ENCODE measurements at regions not wholly inside any gene's neighbourhood (a gene's known extent, or its start where the extent isn't known, plus 50 kb on each side); places are given as distances from the start of the nearest gene placed in this dataset.

DNA sequence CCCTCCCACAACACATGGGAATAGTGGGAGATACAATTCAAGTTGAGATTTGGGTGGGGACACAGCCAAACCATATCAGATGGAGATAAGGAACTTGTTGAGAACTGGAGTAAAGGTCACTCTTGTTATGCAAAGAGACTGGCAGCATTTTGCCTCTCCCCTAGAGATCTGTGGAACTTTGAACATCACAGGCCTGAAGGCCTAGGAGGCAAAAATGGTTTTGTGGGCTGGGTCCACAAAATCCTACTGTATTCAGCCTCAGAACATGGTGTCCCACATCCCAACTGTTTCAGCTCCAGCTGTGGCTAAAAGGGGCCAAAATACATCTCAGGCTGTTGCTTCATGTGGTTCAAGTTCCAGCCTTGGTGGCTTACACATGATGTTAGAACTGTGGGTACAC lies 1247.8 kb upstream of the IGFBP7 start:
- TF ChIP-seq CTCF (conservative IDR thresholded peaks at IDR 0.05; ENCODE audit: low read depth, low read length), result no peak
- no peak for TF ChIP-seq EZH2 (IDR thresholded peaks at IDR 0.05; ENCODE audit: low read length, unreplicated experiment)
- TF ChIP-seq EZH2phosphoT487 (IDR thresholded peaks at IDR 0.05; ENCODE audit: borderline replicate concordance, low read length), result no peak

Measured in PC-3 (cell line).